Hepatocyte (in vitro differentiated cells): ENCODE measurements at regions not wholly inside any gene's neighbourhood (a gene's known extent, or its start where the extent isn't known, plus 50 kb on each side); places are given as distances from the start of the nearest gene placed in this dataset.

Experiments
- DNase-seq: peaks from one replicate; pipeline ENCODE4 v3.0.0-alpha.2; 2016; ENCODE audit warnings: low spot score
- H2AFZ ChIP-seq: fragments of 200-600 bp; sonication (generic); 2 replicates; pipeline ENCODE4 v1.6.0; 2016; ENCODE audit warnings: antibody characterized with exemption, mild to moderate bottlenecking
- H3K27ac ChIP-seq: fragments of 200-600 bp; sonication (generic); 2 replicates; pipeline ENCODE4 v1.5.1; 2016; ENCODE audit warnings: mild to moderate bottlenecking
- H3K27me3 ChIP-seq: fragments of 200-600 bp; sonication (generic); 2 replicates; pipeline ENCODE4 v1.6.1; 2016
- H3K36me3 ChIP-seq: fragments of 200-600 bp; sonication (generic); replicated peaks from 2 replicates; pipeline ENCODE4 v1.5.1; 2016; ENCODE audit warnings: low read depth; ENCODE audit not compliant: insufficient read depth
- H3K4me1 ChIP-seq: fragments of 200-600 bp; sonication (generic); 2 replicates; pipeline ENCODE4 v1.5.1; 2016; ENCODE audit warnings: mild to moderate bottlenecking, moderate library complexity; ENCODE audit not compliant: insufficient read depth
- H3K4me2 ChIP-seq: fragments of 200-600 bp; sonication (generic); 2 replicates; pipeline ENCODE4 v1.6.0; 2016
- H3K4me3 ChIP-seq: fragments of 200-600 bp; sonication (generic); 2 replicates; pipeline ENCODE4 v1.5.1; 2016; ENCODE audit warnings: mild to moderate bottlenecking
- H3K79me2 ChIP-seq: fragments of 200-600 bp; sonication (generic); 2 replicates; pipeline ENCODE4 v1.6.0; 2017; ENCODE audit warnings: mild to moderate bottlenecking
- H3K9me2 ChIP-seq: fragments of 200-600 bp; sonication (generic); replicated peaks from 2 replicates; pipeline ENCODE4 v1.6.0; 2017; ENCODE audit warnings: mild to moderate bottlenecking; ENCODE audit not compliant: insufficient read depth
- H3K9me3 ChIP-seq: fragments of 200-600 bp; sonication (generic); 2 replicates; pipeline ENCODE4 v1.5.1; 2016; ENCODE audit warnings: low read depth, mild to moderate bottlenecking
- H4K20me1 ChIP-seq: fragments of 200-600 bp; sonication (generic); 2 replicates; pipeline ENCODE4 v1.6.0; 2016; ENCODE audit warnings: mild to moderate bottlenecking; ENCODE audit not compliant: insufficient read depth, poor library complexity, severe bottlenecking
- EZH2 ChIP-seq: fragments of 200-600 bp; sonication (generic); IDR thresholded peaks from 2 replicates; pipeline ENCODE4 v1.6.1; 2016; ENCODE audit warnings: antibody characterized with exemption, mild to moderate bottlenecking, borderline replicate concordance
- EZH2phosphoT487 ChIP-seq: fragments of 200-600 bp; sonication (generic); IDR thresholded peaks from one replicate; pipeline ENCODE4 v1.6.1; 2018; ENCODE audit warnings: antibody characterized with exemption, mild to moderate bottlenecking, low read depth, moderate library complexity; ENCODE audit not compliant: unreplicated experiment, severe bottlenecking
- WGBS: methylation state at CpG from one replicate; pipeline ENCODE4 v1.1.6; 2016; ENCODE audit warnings: low lambda C conversion rate; ENCODE audit errors: missing lambda C conversion rate; 5-methylcytosine and 5-hydroxymethylcytosine counted together
- TF ChIP-seq, protein P1 (sequence below): fragments of 200-600 bp; sonication (generic); IDR thresholded peaks from 2 replicates; pipeline ENCODE4 v1.5.1; 2016; ENCODE audit warnings: antibody characterized with exemption, mild to moderate bottlenecking; ENCODE audit not compliant: poor library complexity

GRCh38 chr2:142596334-142597088, 281.0 kb upstream of the KYNU start:
- no peak for DNase-seq
- Histone ChIP-seq H3K27me3 (no peaks in the 10 kb centered on the region), H2AFZ (no peak overlapping the region), H3K27ac (no peak overlapping the region), H3K79me2 (no peaks in the 10 kb centered on the region), H3K4me1 (no peaks in the 10 kb centered on the region), H3K9me2 (no peaks in the 10 kb centered on the region), H3K4me2 (no peak overlapping the region), H3K4me3 (no peak overlapping the region), H3K9me3 (no peaks in the 10 kb centered on the region), H4K20me1 (no peaks in the 10 kb centered on the region), H3K36me3 (no peaks in the 10 kb centered on the region)
- TF ChIP-seq EZH2phosphoT487, result no peak
- TF ChIP-seq EZH2, result no peak
- TF ChIP-seq, protein P1, sequence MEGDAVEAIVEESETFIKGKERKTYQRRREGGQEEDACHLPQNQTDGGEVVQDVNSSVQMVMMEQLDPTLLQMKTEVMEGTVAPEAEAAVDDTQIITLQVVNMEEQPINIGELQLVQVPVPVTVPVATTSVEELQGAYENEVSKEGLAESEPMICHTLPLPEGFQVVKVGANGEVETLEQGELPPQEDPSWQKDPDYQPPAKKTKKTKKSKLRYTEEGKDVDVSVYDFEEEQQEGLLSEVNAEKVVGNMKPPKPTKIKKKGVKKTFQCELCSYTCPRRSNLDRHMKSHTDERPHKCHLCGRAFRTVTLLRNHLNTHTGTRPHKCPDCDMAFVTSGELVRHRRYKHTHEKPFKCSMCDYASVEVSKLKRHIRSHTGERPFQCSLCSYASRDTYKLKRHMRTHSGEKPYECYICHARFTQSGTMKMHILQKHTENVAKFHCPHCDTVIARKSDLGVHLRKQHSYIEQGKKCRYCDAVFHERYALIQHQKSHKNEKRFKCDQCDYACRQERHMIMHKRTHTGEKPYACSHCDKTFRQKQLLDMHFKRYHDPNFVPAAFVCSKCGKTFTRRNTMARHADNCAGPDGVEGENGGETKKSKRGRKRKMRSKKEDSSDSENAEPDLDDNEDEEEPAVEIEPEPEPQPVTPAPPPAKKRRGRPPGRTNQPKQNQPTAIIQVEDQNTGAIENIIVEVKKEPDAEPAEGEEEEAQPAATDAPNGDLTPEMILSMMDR, result no peak
- 96% methylated on average over 2 of the region's 2 CpGs for WGBS

DNA sequence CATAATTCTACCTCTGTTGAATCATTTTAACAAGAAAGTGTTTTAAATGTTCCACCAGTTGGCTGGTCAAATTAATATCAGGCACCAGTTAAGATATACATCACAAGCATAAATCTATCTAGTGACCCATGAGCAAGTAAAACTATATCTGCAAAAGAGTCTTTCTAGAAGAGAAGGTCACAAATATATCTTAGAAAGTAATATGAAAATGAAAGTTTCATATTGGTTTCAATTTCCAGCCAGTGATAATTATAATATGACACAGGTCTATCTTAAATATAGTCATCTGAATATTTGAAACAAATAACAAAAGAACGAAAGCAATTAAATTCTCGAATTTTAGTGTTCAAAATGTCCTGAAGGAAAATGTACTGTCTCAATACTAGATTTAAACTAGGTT, 282.5 kb upstream of the KYNU start:
- Histone ChIP-seq H3K9me2 (no peaks in the 10 kb centered on the region), H3K36me3 (no peaks in the 10 kb centered on the region), H3K27me3 (no peaks in the 10 kb centered on the region), H3K4me3 (no peak overlapping the region), H3K4me1 (no peaks in the 10 kb centered on the region), H3K4me2 (no peak overlapping the region), H3K9me3 (no peaks in the 10 kb centered on the region), H3K27ac (no peak overlapping the region), H3K79me2 (no peaks in the 10 kb centered on the region), H4K20me1 (no peaks in the 10 kb centered on the region), H2AFZ (no peak overlapping the region)
- TF ChIP-seq EZH2phosphoT487 (no peak), EZH2 (no peak)
- TF ChIP-seq, protein P1, result no peak
- no peak for DNase-seq
- WGBS, result 89% methylated on average over 2 of the region's 2 CpGs

DNA sequence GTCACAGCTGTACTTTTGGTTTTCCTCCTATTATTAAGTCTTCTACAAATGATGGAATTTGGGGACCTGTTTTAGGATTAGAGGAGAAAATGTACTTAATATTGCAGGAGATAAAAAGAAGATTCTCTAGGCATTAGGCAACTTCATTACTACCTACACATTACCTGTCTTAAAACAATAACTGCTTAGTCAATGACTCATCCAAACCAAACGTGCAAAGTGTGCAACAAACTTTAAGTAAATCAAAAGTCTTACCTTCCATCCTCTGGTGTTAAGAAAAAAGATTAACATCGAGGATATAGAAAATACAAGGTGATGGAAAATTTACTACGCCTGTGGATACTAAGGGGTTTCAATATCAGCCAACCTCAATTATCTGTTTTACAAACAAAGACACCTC, 285.3 kb upstream of the KYNU start:
- H3K27ac ChIP-seq, result no peak overlapping the region
- H3K36me3 ChIP-seq, result no peaks in the 10 kb centered on the region
- no peaks in the 10 kb centered on the region for H3K27me3 ChIP-seq
- no peak overlapping the region for H3K4me3 ChIP-seq
- WGBS, result 45% methylated on average over 3 of the region's 3 CpGs
- no peaks in the 10 kb centered on the region for H3K4me1 ChIP-seq
- no peak overlapping the region for H3K4me2 ChIP-seq
- H3K9me2 ChIP-seq, result no peaks in the 10 kb centered on the region
- TF ChIP-seq EZH2, result no peak
- TF ChIP-seq EZH2phosphoT487, result no peak
- TF ChIP-seq, protein P1, result no peak
- no peaks in the 10 kb centered on the region for H4K20me1 ChIP-seq
- H2AFZ ChIP-seq, result no peak overlapping the region
- H3K9me3 ChIP-seq, result no peaks in the 10 kb centered on the region
- H3K79me2 ChIP-seq, result no peaks in the 10 kb centered on the region
- DNase-seq, result no peak
